Upper lobe of left lung (tissue), 6 donors: ENCODE measurements at regions not wholly inside any gene's neighbourhood (a gene's known extent, or its start where the extent isn't known, plus 50 kb on each side); places are given as distances from the start of the nearest gene placed in this dataset.

ENCODE experiments used
- ATAC-seq, 2 donors: fragments of 200-7000 bp; cut with Tn5 transposase; one replicate each; pipeline ENCODE4 v1.9.1; 2022; ENCODE audit warnings: mild to moderate bottlenecking in 2 of 2, moderate library complexity in 2 of 2; ENCODE audit not compliant: low FRiP score in 2 of 2
- DNase-seq, 2 donors: peaks; one replicate each; pipeline ENCODE4 v3.0.0-alpha.2; 2019 to 2020
- H3K27ac ChIP-seq, 4 donors: fragments of 200-600 bp; sonication (generic); one replicate each; pipeline ENCODE4 v1.5.1; 2016 to 2019
- H3K27me3 ChIP-seq, 4 donors: fragments of 200-600 bp; sonication (generic); one replicate each; pipeline ENCODE4 v1.5.1; 2017 to 2019
- H3K36me3 ChIP-seq, 4 donors: fragments of 200-600 bp; sonication (generic); one replicate each; pipeline ENCODE4 v1.5.1; 2016 to 2019
- H3K4me1 ChIP-seq, 4 donors: fragments of 200-600 bp; sonication (generic); one replicate each; pipeline ENCODE4 v1.5.1; 2018 to 2019
- H3K4me3 ChIP-seq, 4 donors: fragments of 200-600 bp; sonication (generic); one replicate each; pipeline ENCODE4 v1.5.1; 2017 to 2019; ENCODE audit warnings: mild to moderate bottlenecking in 2 of 4, moderate library complexity in 1 of 4
- H3K9me3 ChIP-seq, 4 donors: fragments of 200-600 bp; sonication (generic); one replicate each; pipeline ENCODE4 v1.5.1; 2018 to 2019
- CTCF ChIP-seq, 6 experiments: fragments of 450-650 bp in 4 of 6; fragments of 200-600 bp in 2 of 6; sonication (generic) in 2 of 6; IDR thresholded peaks; one replicate each; pipeline ENCODE4 v1.5.1; 2016 to 2019; ENCODE audit warnings: antibody characterized with exemption in 6 of 6
- EP300 ChIP-seq, 4 donors: sonication (generic); formaldehyde crosslinking; IDR thresholded peaks; one replicate each; pipeline ENCODE4 v1.5.1; 2017; ENCODE audit warnings: antibody characterized with exemption in 4 of 4, control low read depth in 2 of 4
- POLR2A ChIP-seq, 4 donors: fragments of 450-650 bp; IDR thresholded peaks; one replicate each; pipeline ENCODE4 v1.5.1; 2016 to 2017; ENCODE audit warnings: antibody characterized with exemption in 4 of 4, mild to moderate bottlenecking in 2 of 4
- POLR2AphosphoS5 ChIP-seq, 2 donors: sonication (generic); formaldehyde crosslinking; IDR thresholded peaks; one replicate each; pipeline ENCODE4 v1.5.1; 2017; ENCODE audit warnings: antibody characterized with exemption in 2 of 2
- WGBS, 2 donors: methylation state at CpG; one replicate each; pipeline ENCODE4 v1.1.5; 2017 to 2018; 5-methylcytosine and 5-hydroxymethylcytosine counted together
- donor health status: DM: no; HTN: no; CAD: no; lungs with moderate emphysema.
- donor health status: DM: no; HTN: yes; CAD: no; lungs with severe emphysema.

- no peak for ATAC-seq
- no peak for TF ChIP-seq POLR2AphosphoS5 (IDR thresholded peaks at IDR 0.05)
- TF ChIP-seq POLR2A (IDR thresholded peaks at IDR 0.05): no peak
- no peak for TF ChIP-seq EP300 (IDR thresholded peaks at IDR 0.05)
- no peak for TF ChIP-seq CTCF (IDR thresholded peaks at IDR 0.05)
- WGBS, 2 donors: 53 to 58% methylated on average over 3 of the region's 3 CpGs
Observed at GRCh38 chrX:118221733-118222132, 105.1 kb upstream of the KLHL13 start.

GRCh38 chrX:118222421-118222820, 105.8 kb upstream of the KLHL13 start:
- TF ChIP-seq POLR2A (IDR thresholded peaks at IDR 0.05) (no peak), POLR2AphosphoS5 (IDR thresholded peaks at IDR 0.05) (no peak)
- Histone ChIP-seq H3K27me3 (no peaks in the 10 kb centered on the region), H3K27ac (no peak overlapping the region), H3K36me3 (no peaks in the 10 kb centered on the region), H3K4me3 (no peak overlapping the region), H3K9me3 (no peaks in the 10 kb centered on the region), H3K4me1 (no peaks in the 10 kb centered on the region)
- DNase-seq: no peak
- ATAC-seq: no peak

More at GRCh38 chrX:118221733-118222132, 105.1 kb upstream of the KLHL13 start:
- Histone ChIP-seq H3K4me3 (no peak overlapping the region), H3K36me3 (no peaks in the 10 kb centered on the region), H3K4me1 (no peaks in the 10 kb centered on the region), H3K27me3 (no peaks in the 10 kb centered on the region), H3K9me3 (no peaks in the 10 kb centered on the region), H3K27ac (no peak overlapping the region)
- DNase-seq: no peak

- H3K36me3 ChIP-seq: no peaks in the 10 kb centered on the region
- H3K4me3 ChIP-seq: no peak overlapping the region
- DNase-seq: no peak
- no peaks in the 10 kb centered on the region for H3K27me3 ChIP-seq
- H3K4me1 ChIP-seq: no peaks in the 10 kb centered on the region
- ATAC-seq: no peak
- no peak overlapping the region for H3K27ac ChIP-seq
- TF ChIP-seq CTCF (IDR thresholded peaks at IDR 0.05) (peak in 2 of 6 experiments; percentile 15 to 24), EP300 (IDR thresholded peaks at IDR 0.05) (no peak)
- 53 to 60% methylated on average over 2 to 3 of the region's 3 CpGs for WGBS, 2 donors
- H3K9me3 ChIP-seq: no peaks in the 10 kb centered on the region
Observed at GRCh38 chrX:118225711-118226428, 109.3 kb upstream of the KLHL13 start.

GRCh38 chrX:118228041-118228440, 111.4 kb upstream of the KLHL13 start:
- no peaks in the 10 kb centered on the region for H3K4me1 ChIP-seq
- no peak overlapping the region for H3K27ac ChIP-seq
- DNase-seq (no peak), ATAC-seq (no peak)
- H3K36me3 ChIP-seq: no peaks in the 10 kb centered on the region
- no peaks in the 10 kb centered on the region for H3K27me3 ChIP-seq
- no peak overlapping the region for H3K4me3 ChIP-seq
- no peaks in the 10 kb centered on the region for H3K9me3 ChIP-seq
- 48 to 57% methylated on average over 4 of the region's 4 CpGs for WGBS, 2 donors
- TF ChIP-seq CTCF (IDR thresholded peaks at IDR 0.05): no peak
- TF ChIP-seq POLR2AphosphoS5 (IDR thresholded peaks at IDR 0.05): no peak
- no peak for TF ChIP-seq POLR2A (IDR thresholded peaks at IDR 0.05)
- TF ChIP-seq EP300 (IDR thresholded peaks at IDR 0.05): no peak

GRCh38 chrX:118228456-118228855, 111.8 kb upstream of the KLHL13 start:
- 57 to 83% methylated on average over 1 of the region's 1 CpG for WGBS, 2 donors
- ATAC-seq: no peak

More at GRCh38 chrX:118228456-118228855, 111.8 kb upstream of the KLHL13 start:
- Histone ChIP-seq H3K4me1 (no peaks in the 10 kb centered on the region), H3K9me3 (no peaks in the 10 kb centered on the region), H3K4me3 (no peak overlapping the region), H3K36me3 (no peaks in the 10 kb centered on the region), H3K27ac (no peak overlapping the region), H3K27me3 (no peaks in the 10 kb centered on the region)
- TF ChIP-seq CTCF (IDR thresholded peaks at IDR 0.05): no peak
- no peak for TF ChIP-seq POLR2AphosphoS5 (IDR thresholded peaks at IDR 0.05)
- no peak for TF ChIP-seq POLR2A (IDR thresholded peaks at IDR 0.05)
- TF ChIP-seq EP300 (IDR thresholded peaks at IDR 0.05): no peak
- DNase-seq: no peak
